ENCODE measurements at regions not wholly inside any gene's neighbourhood (a gene's known extent, or its start where the extent isn't known, plus 50 kb on each side); places are given as distances from the start of the nearest gene placed in this dataset.

GRCh38 chr2:8407332-8407731 lies 274.5 kb upstream of the ID2 start:
- H3K4me3 ChIP-seq (ENCODE audit: low read depth, low read length): no peak overlapping the region
- DNase-seq (ENCODE audit: low read depth): no peak
- TF ChIP-seq CTCF (conservative IDR thresholded peaks at IDR 0.05; ENCODE audit: low read depth, low read length): no peak

- TF ChIP-seq CTCF (conservative IDR thresholded peaks at IDR 0.05; ENCODE audit: low read depth, low read length): no peak
- no peak overlapping the region for H3K4me3 ChIP-seq (ENCODE audit: low read depth, low read length)
- no peak for DNase-seq (ENCODE audit: low read depth)
Observed at GRCh38 chr2:8408560-8409460, 273.0 kb upstream of the ID2 start.

GRCh38 chr2:8409461-8410260 lies 272.2 kb upstream of the ID2 start:
- no peak overlapping the region for H3K4me3 ChIP-seq (ENCODE audit: low read depth, low read length)
- TF ChIP-seq CTCF (conservative IDR thresholded peaks at IDR 0.05; ENCODE audit: low read depth, low read length): no peak
- DNase-seq (ENCODE audit: low read depth): no peak

GRCh38 chr2:8412082-8412481 lies 269.8 kb upstream of the ID2 start:
- no peak for TF ChIP-seq CTCF (conservative IDR thresholded peaks at IDR 0.05; ENCODE audit: low read depth, low read length)
- DNase-seq (ENCODE audit: low read depth): peak; percentile 83
- no peak overlapping the region for H3K4me3 ChIP-seq (ENCODE audit: low read depth, low read length)

GRCh38 chr2:8412586-8412985 lies 269.3 kb upstream of the ID2 start:
- no peak for DNase-seq (ENCODE audit: low read depth)
- TF ChIP-seq CTCF (conservative IDR thresholded peaks at IDR 0.05; ENCODE audit: low read depth, low read length): no peak
- H3K4me3 ChIP-seq (ENCODE audit: low read depth, low read length): no peak overlapping the region

GRCh38 chr2:8413589-8414135 lies 268.2 kb upstream of the ID2 start:
- DNase-seq (ENCODE audit: low read depth): no peak
- no peak for TF ChIP-seq CTCF (conservative IDR thresholded peaks at IDR 0.05; ENCODE audit: low read depth, low read length)
- H3K4me3 ChIP-seq (ENCODE audit: low read depth, low read length): no peak overlapping the region

Measured in epithelial cell of proximal tubule (primary cell).